AG09319 (cell line): ENCODE measurements at regions not wholly inside any gene's neighbourhood (a gene's known extent, or its start where the extent isn't known, plus 50 kb on each side); places are given as distances from the start of the nearest gene placed in this dataset.

ENCODE experiments used
- DNase-seq: peaks from one replicate; pipeline ENCODE4 v3.0.0-alpha.2; 2010; ENCODE audit warnings: low read depth; ENCODE audit errors: extremely low read depth
- TF ChIP-seq, protein P1 (sequence below): IDR thresholded peaks from 2 replicates; pipeline ENCODE4 v1.5.1; 2011; ENCODE audit warnings: low read depth, mild to moderate bottlenecking, inconsistent platforms, low read length, moderate library complexity

DNA sequence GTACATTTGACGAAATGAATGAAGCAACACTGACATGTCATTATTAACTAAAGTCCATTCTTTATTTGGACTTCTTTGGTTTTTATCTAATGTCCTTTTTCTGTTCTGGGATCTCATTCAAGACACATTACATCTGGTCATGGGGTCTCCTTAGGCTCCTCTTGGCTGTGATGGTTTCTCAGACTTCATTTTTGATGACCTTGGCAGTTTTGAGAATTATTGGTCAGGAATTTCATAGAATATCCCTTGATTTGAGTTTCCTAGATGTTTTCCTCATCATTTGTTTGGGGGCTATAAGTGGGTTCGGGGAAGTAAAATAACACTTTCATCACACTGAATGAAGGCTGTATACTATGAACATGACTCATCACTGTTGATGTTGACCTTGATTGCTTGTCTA, 770.6 kb downstream of the AACS start:
- DNase-seq: no peak
- TF ChIP-seq, protein P1, sequence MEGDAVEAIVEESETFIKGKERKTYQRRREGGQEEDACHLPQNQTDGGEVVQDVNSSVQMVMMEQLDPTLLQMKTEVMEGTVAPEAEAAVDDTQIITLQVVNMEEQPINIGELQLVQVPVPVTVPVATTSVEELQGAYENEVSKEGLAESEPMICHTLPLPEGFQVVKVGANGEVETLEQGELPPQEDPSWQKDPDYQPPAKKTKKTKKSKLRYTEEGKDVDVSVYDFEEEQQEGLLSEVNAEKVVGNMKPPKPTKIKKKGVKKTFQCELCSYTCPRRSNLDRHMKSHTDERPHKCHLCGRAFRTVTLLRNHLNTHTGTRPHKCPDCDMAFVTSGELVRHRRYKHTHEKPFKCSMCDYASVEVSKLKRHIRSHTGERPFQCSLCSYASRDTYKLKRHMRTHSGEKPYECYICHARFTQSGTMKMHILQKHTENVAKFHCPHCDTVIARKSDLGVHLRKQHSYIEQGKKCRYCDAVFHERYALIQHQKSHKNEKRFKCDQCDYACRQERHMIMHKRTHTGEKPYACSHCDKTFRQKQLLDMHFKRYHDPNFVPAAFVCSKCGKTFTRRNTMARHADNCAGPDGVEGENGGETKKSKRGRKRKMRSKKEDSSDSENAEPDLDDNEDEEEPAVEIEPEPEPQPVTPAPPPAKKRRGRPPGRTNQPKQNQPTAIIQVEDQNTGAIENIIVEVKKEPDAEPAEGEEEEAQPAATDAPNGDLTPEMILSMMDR: no peak

DNA sequence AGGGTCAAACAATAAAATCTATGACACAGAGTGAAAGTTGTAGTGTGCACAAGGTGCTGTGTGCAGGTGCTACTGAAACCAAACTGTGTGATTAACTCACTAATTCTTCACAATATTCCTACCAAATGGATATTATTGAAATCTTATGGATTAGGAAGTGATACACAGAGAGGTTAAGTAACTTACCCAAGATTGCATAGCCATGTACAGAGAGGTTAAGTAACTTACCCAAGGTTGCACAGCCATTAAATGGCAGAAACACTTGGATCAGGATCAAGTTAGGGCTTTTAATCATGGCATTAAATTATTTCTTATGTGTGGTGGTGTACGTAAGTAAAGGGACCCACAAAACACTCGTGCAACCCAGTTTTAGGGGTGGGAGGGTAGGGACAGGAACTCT, 771.4 kb downstream of the AACS start:
- TF ChIP-seq, protein P1: no peak

DNA sequence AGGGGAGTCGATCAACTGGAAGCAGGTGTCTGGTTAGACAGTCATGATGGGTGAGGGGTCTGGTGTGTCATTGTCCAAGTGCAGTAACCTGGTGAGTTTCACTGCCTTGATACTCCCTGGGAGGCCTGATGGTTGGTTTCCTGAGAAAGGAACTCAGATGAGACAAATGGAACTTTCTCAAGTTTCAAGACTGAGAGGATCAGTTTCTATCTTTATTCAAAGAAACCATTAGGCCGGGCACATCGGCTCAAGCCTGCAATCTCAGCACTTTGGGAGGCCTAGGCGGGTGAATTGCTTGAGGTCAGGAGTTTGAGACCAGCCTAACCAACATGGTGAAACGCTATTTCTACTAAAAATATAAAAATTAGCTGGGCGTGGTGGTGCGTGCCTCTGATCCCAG, 776.1 kb downstream of the AACS start:
- DNase-seq: no peak
- TF ChIP-seq, protein P1: no peak

More for the DNA sequence above, 771.4 kb downstream of the AACS start:
- DNase-seq: no peak

DNA sequence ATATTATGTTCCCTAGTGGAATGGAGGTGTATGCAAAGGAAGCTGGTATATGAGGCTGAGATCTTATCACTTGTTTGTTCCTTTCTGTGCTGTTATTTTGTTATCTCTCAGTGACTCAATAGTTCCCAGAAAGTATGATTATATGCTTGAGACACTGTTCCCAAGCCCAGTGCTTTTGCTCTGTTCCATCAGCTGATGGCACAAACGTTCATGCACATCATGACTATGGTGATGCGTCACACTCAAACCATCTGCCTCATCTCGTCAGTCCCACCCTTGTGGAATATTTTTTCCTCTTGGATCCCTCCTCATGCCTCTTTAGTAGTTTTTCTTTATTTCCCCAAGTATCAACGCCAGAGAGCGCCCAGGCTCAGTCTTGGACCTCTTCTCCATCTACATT, 786.9 kb downstream of the AACS start:
- TF ChIP-seq, protein P1: no peak
- no peak for DNase-seq

DNA sequence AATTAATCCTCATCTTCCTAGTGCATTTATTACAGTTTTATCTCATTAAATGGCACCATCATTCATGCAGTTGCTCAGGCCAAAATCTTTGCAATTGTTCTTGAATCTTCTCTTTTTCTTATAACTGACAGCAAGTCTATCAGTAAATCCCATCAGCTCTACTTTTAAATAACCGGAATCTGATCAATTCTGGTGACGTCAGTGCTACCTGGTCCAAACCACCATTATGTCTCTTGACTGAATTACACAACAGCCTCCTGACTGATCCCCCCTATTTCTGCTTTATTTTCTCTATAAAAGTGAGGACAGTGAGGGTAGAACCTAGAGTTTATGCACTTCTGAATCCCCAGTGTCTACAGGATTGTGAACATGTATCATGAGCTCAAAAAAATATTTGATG, 787.4 kb downstream of the AACS start:
- DNase-seq: no peak
- TF ChIP-seq, protein P1: no peak

DNA sequence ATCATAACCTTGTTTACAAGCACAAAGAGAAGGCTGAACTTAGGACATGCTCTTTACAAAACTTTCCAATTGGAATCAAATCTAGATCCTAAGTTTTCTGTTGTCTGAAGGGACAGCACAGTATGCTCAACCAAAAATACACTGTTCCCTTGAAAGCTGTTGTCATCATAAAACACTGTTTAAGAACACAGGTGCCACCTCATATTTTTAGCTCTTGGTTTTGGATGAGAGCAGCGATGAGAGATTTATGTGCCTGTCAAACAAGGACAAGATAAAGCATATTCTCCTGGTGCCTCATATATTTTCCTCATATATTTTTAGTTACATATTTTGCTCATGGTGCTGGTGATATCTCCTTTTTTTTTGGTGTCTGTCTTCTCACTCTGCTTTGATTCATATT, 788.4 kb downstream of the AACS start:
- TF ChIP-seq, protein P1: no peak
- DNase-seq: no peak

DNA sequence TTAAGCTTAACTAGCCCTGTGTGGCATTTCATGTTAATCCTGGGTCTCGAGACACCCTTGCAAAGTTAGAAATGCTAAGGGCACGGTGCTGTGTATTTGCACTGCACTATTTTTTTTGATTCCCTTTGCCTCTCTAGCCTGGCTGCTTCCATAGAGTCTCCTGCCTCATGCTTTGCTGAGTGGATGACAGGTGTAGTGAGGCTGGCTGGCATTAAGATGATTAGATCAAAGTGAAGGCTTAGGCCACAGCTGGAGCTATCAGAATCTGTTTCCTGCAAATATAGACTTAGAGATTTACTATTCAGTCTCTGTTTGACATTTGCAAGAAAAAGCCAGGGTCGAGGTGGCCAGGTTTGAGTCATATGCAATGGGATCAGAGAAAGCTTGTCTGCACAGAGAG, 791.1 kb downstream of the AACS start:
- TF ChIP-seq, protein P1: no peak
- no peak for DNase-seq
